ENCODE measurements at regions not wholly inside any gene's neighbourhood (a gene's known extent, or its start where the extent isn't known, plus 50 kb on each side); places are given as distances from the start of the nearest gene placed in this dataset.

DNA sequence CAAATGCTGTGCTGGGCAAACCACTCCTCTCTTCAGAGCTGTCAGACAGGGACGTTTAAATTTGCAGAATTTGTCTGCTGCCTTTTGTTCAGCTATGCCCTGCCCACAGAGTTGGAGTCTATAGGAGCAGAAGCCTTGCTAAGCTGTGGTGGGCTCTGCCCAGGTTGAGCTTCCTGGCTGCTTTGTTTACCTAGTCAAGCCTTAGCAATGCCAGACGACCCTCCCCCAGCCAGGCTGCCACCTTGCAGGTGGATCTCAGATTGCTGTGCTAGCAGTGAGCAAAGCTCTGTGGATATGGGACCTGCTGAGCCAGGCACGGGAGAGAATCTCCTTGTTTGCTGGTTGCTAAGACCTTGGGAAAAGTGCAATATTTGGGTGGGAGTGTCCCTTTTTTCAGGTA is 314.9 kb downstream of the NNT start:
- Histone ChIP-seq H3K27me3 (no peaks in the 10 kb centered on the region), H3K4me3 (no peak overlapping the region), H3K27ac (no peak overlapping the region), H3K9me3 (peaks cover 0 to 9% (median 5%) of the 10 kb centered on the region in 3 donors), H3K4me1 (no peaks in the 10 kb centered on the region), H3K36me3 (no peaks in the 10 kb centered on the region)
- intact Hi-C loops (cut with DNase I; ENCODE audit: low total_unique reads), result no loop called here
- DNase-seq, result no peak
- TF ChIP-seq, protein P1, sequence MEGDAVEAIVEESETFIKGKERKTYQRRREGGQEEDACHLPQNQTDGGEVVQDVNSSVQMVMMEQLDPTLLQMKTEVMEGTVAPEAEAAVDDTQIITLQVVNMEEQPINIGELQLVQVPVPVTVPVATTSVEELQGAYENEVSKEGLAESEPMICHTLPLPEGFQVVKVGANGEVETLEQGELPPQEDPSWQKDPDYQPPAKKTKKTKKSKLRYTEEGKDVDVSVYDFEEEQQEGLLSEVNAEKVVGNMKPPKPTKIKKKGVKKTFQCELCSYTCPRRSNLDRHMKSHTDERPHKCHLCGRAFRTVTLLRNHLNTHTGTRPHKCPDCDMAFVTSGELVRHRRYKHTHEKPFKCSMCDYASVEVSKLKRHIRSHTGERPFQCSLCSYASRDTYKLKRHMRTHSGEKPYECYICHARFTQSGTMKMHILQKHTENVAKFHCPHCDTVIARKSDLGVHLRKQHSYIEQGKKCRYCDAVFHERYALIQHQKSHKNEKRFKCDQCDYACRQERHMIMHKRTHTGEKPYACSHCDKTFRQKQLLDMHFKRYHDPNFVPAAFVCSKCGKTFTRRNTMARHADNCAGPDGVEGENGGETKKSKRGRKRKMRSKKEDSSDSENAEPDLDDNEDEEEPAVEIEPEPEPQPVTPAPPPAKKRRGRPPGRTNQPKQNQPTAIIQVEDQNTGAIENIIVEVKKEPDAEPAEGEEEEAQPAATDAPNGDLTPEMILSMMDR (IDR thresholded peaks at IDR 0.05), result no peak

DNA sequence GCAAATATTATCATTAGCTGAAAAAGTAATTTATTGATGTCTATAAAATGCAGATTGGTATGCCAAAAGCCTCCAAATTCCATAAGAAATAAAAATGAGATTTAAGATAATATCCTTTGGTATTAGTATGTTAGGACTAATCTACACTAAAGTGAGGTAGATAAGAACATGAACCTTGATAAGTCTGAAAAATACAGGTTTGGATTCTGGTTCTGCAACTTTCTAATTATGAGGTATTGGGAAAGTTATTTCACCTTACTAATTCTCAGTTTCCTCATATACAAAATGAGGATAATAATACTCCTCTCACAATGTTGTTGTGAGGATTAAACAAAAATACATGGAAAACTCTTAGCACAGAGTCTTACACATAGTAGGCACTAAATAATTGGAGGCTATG is 300.1 kb downstream of the NNT start:
- Histone ChIP-seq H3K9me3 (no peaks in the 10 kb centered on the region), H3K4me1 (no peaks in the 10 kb centered on the region), H3K36me3 (no peaks in the 10 kb centered on the region), H3K27me3 (no peaks in the 10 kb centered on the region), H3K27ac (no peak overlapping the region), H3K4me3 (no peak overlapping the region)
- TF ChIP-seq, protein P1 (IDR thresholded peaks at IDR 0.05), result no peak
- intact Hi-C loops (cut with DNase I; ENCODE audit: low total_unique reads), result no loop called here
- no peak for DNase-seq

DNA sequence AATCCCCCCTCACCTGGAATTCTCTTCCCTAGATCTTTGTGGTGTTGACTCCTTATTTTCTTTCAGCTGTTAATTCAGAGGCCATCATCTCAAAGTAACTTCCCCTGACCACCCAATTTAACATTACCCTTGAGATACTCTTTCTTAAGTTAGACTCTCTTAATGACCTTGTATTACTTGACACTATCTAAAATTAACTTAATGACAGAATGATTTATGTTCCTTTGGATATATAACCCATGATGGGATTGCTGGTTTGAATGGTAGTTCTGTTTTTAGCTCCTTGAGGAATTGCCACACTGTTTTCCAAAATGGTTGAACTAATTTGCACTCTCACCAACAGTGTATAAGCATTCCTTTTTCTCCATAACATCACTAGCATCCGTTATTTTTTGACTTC is 298.0 kb downstream of the NNT start:
- H3K9me3 ChIP-seq, result no peaks in the 10 kb centered on the region
- no peak for DNase-seq
- H3K4me3 ChIP-seq, result no peak overlapping the region
- no peaks in the 10 kb centered on the region for H3K27me3 ChIP-seq
- TF ChIP-seq, protein P1 (IDR thresholded peaks at IDR 0.05), result no peak
- intact Hi-C loops (cut with DNase I; ENCODE audit: low total_unique reads), result no loop called here
- no peaks in the 10 kb centered on the region for H3K36me3 ChIP-seq
- H3K27ac ChIP-seq, result no peak overlapping the region
- H3K4me1 ChIP-seq, result no peaks in the 10 kb centered on the region

DNA sequence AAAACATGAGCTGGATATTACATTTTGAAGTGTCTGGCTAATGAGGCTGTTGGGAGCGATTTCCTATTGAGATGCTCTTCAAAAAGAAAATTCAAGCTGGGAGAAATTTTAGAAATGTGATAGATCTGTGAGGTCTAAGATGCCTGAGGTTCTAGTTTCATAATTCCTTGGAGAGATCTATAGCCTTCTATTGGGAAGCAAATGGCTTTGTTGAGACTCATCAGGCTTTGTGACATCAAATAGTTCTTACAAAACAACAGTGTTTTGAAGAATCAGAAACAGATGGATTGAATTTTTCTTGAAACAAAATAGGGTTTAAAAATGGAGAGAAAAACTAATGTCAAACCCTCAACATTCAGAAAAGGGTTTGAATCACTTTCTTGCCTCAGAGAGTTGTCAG is 292.9 kb downstream of the NNT start:
- H3K36me3 ChIP-seq, result no peaks in the 10 kb centered on the region
- no peaks in the 10 kb centered on the region for H3K27me3 ChIP-seq
- H3K4me3 ChIP-seq, result no peak overlapping the region
- no peaks in the 10 kb centered on the region for H3K9me3 ChIP-seq
- intact Hi-C loops (cut with DNase I; ENCODE audit: low total_unique reads), result no loop called here
- TF ChIP-seq, protein P1 (IDR thresholded peaks at IDR 0.05), result no peak
- no peak overlapping the region for H3K27ac ChIP-seq
- no peak for DNase-seq
- no peaks in the 10 kb centered on the region for H3K4me1 ChIP-seq

DNA sequence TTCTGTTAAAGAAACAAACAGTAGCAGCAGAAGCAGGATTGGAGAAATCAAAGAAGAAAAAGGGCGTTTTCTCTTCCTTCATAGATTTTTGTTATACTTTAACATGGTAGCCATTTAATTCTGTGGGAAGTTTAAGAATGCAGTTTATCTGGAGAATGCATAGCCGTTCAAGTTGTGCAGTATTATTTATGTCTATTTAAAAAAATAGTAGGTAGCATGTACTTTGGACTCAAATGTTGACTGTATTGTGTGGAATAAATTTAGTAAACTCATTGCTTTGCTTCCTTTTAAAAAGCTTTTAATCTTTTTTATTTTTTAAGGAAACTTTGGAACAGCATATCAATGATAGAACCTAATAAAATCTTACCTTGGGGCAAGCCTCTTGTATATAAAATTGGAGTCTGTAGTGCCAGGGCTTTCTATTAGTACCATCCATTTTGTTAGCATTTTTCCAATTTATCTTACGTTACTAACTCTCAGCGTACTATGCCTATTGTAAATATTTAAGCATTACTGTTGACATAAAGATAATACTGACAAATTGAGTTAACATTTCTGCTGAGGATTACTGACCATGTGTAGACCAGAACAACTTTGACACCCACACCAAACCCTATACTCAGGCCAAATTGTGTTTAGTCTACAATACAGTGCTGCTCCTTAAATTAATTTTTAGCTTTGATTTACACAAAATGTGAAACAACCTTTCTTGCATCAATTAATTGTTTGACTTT is 291.1 kb downstream of the NNT start:
- intact Hi-C loops (cut with DNase I; ENCODE audit: low total_unique reads), result no loop called here
- no peaks in the 10 kb centered on the region for H3K9me3 ChIP-seq
- no peak overlapping the region for H3K27ac ChIP-seq
- H3K4me3 ChIP-seq, result no peak overlapping the region
- DNase-seq, result no peak
- H3K27me3 ChIP-seq, result no peaks in the 10 kb centered on the region
- no peaks in the 10 kb centered on the region for H3K4me1 ChIP-seq
- TF ChIP-seq, protein P1 (IDR thresholded peaks at IDR 0.05), result no peak
- no peaks in the 10 kb centered on the region for H3K36me3 ChIP-seq

DNA sequence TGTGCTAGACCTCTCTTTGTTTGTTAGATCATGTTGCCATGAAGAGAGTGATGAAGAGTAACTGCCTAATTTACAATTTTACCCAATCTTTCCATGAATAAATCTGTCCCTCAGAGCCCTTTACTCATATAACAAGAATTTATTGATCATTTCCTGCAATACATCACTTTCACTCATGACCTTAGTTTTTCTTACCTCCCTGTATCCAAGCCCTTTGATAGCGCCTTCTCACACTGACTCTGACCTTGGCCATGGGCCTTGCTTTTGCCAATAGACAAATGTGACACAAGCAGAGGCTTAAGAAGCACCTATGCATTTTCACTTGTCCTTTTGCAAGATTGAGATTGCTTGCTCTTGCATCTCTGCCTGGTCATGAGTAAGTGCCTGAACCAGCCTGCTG is 288.1 kb downstream of the NNT start:
- TF ChIP-seq, protein P1 (IDR thresholded peaks at IDR 0.05), result no peak
- DNase-seq, result no peak
- no peaks in the 10 kb centered on the region for H3K9me3 ChIP-seq
- no peaks in the 10 kb centered on the region for H3K27me3 ChIP-seq
- no peak overlapping the region for H3K4me3 ChIP-seq
- no peak overlapping the region for H3K27ac ChIP-seq
- H3K4me1 ChIP-seq, result no peaks in the 10 kb centered on the region
- no peaks in the 10 kb centered on the region for H3K36me3 ChIP-seq
- intact Hi-C loops (cut with DNase I; ENCODE audit: low total_unique reads), result no loop called here

All from tibial artery (tissue), 4 donors.